Neural progenitor cell (in vitro differentiated cells): ENCODE measurements at regions not wholly inside any gene's neighbourhood (a gene's known extent, or its start where the extent isn't known, plus 50 kb on each side); places are given as distances from the start of the nearest gene placed in this dataset.
A peak's percentile ranks its signal among the peaks of the same experiment; 100 is the strongest.

ENCODE experiments used
- DNase-seq: peaks from one replicate; pipeline ENCODE4 v3.0.0-alpha.2; 2016; ENCODE audit warnings: low spot score
- H2AFZ ChIP-seq: fragments of 200-600 bp; sonication (generic); replicated peaks from 2 replicates; pipeline ENCODE4 v1.6.1; 2016; ENCODE audit warnings: antibody characterized with exemption
- H3F3A ChIP-seq: fragments of 200-600 bp; sonication (generic); 2 replicates; pipeline ENCODE4 v1.6.1; 2016; ENCODE audit warnings: antibody characterized with exemption, low read depth
- H3K27ac ChIP-seq: fragments of 200-600 bp; sonication (generic); 2 replicates; pipeline ENCODE4 v1.5.1; 2016; ENCODE audit warnings: mild to moderate bottlenecking
- H3K27me3 ChIP-seq: fragments of 200-600 bp; sonication (generic); 2 replicates; pipeline ENCODE4 v1.6.1; 2016; ENCODE audit warnings: mild to moderate bottlenecking, moderate library complexity
- H3K36me3 ChIP-seq: fragments of 200-600 bp; sonication (generic); 2 replicates; pipeline ENCODE4 v1.5.1; 2016
- H3K4me1 ChIP-seq: fragments of 200-600 bp; sonication (generic); 2 replicates; pipeline ENCODE4 v1.6.1; 2016; ENCODE audit warnings: mixed run types
- H3K4me2 ChIP-seq: fragments of 200-600 bp; sonication (generic); 2 replicates; pipeline ENCODE4 v1.6.1; 2016
- H3K4me3 ChIP-seq: fragments of 200-600 bp; sonication (generic); 2 replicates; pipeline ENCODE4 v1.5.1; 2016
- H3K79me2 ChIP-seq: fragments of 200-600 bp; sonication (generic); 2 replicates; pipeline ENCODE4 v1.6.1; 2016; ENCODE audit warnings: low read depth
- H3K9ac ChIP-seq: fragments of 200-600 bp; sonication (generic); 2 replicates; pipeline ENCODE4 v1.6.1; 2016
- H3K9me3 ChIP-seq: fragments of 200-600 bp; sonication (generic); 2 replicates; pipeline ENCODE4 v1.5.1; 2016; ENCODE audit warnings: low read depth
- H4K20me1 ChIP-seq: fragments of 200-600 bp; sonication (generic); 2 replicates; pipeline ENCODE4 v1.6.1; 2016; ENCODE audit warnings: low read depth
- H3K27ac Mint-ChIP-seq: 3 replicates; pipeline ENCODE4 v1.8.0; 2021; ENCODE audit warnings: mixed read lengths
- H3K27me3 Mint-ChIP-seq: 2 replicates; pipeline ENCODE4 v1.8.0; 2022; ENCODE audit warnings: low read depth, mild to moderate bottlenecking, inconsistent platforms, moderate library complexity, mixed read lengths; ENCODE audit not compliant: insufficient read depth
- H3K36me3 Mint-ChIP-seq: 3 replicates; pipeline ENCODE4 v1.8.0; 2021; ENCODE audit warnings: mixed read lengths
- H3K4me1 Mint-ChIP-seq: 3 replicates; pipeline ENCODE4 v1.8.0; 2021; ENCODE audit warnings: mixed read lengths
- H3K4me3 Mint-ChIP-seq: 3 replicates; pipeline ENCODE4 v1.8.0; 2021; ENCODE audit warnings: mild to moderate bottlenecking, moderate library complexity, mixed read lengths
- H3K9me3 Mint-ChIP-seq: 3 replicates; pipeline ENCODE4 v1.8.0; 2020; ENCODE audit warnings: mixed read lengths
- EZH2 ChIP-seq: fragments of 200-600 bp; sonication (generic); IDR thresholded peaks from 2 replicates; pipeline ENCODE4 v1.6.1; 2017; ENCODE audit warnings: antibody characterized with exemption, mild to moderate bottlenecking, moderate library complexity
- EZH2phosphoT487 ChIP-seq: fragments of 200-600 bp; sonication (generic); IDR thresholded peaks from 2 replicates; pipeline ENCODE4 v1.6.1; 2017; ENCODE audit warnings: antibody characterized with exemption
- TF ChIP-seq, protein P1 (sequence below): fragments of 200-600 bp; sonication (generic); IDR thresholded peaks from 2 replicates; pipeline ENCODE4 v1.5.1; 2017; ENCODE audit warnings: antibody characterized with exemption, mild to moderate bottlenecking

DNA sequence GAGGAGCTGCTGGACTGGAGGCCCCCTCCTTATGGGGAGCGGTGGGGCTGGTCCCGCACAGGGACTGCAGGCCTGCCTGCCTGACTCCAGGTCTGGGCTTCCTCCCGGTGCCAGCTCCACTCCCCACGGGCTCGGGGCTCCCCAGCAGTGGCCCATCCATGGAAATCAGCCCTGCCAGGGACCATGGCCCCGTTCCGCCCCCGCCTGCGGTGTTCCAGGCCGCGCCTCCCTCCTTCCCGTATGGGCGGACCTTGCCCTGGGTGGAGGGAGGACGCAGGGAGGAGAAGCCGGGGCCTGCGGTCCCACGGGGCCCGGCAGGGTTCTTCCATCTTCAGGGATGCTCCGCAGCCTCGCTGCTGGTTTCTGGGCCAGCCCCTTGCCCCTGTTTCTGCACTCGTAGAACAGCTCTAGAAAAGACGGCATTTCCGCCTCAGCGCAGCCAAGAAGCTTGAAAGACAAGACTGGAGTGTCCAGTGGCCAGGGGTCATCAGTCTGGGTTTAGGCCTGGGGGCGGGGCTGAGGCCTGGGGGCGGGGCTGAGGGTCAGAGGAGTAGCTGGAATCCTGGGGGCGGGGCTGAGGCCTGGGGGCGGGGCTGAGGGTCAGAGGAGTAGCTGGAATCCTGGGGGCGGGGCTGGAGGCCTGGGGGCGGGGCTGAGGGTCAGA lies 1330.6 kb downstream of the BRD1 start:
- TF ChIP-seq, protein P1, sequence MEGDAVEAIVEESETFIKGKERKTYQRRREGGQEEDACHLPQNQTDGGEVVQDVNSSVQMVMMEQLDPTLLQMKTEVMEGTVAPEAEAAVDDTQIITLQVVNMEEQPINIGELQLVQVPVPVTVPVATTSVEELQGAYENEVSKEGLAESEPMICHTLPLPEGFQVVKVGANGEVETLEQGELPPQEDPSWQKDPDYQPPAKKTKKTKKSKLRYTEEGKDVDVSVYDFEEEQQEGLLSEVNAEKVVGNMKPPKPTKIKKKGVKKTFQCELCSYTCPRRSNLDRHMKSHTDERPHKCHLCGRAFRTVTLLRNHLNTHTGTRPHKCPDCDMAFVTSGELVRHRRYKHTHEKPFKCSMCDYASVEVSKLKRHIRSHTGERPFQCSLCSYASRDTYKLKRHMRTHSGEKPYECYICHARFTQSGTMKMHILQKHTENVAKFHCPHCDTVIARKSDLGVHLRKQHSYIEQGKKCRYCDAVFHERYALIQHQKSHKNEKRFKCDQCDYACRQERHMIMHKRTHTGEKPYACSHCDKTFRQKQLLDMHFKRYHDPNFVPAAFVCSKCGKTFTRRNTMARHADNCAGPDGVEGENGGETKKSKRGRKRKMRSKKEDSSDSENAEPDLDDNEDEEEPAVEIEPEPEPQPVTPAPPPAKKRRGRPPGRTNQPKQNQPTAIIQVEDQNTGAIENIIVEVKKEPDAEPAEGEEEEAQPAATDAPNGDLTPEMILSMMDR, result no peak
- TF ChIP-seq EZH2phosphoT487 (no peak), EZH2 (no peak)
- peaks cover 35% of the 10 kb centered on the region for H3K4me1 Mint-ChIP-seq
- peaks cover under 1% of the 10 kb centered on the region for H3K27me3 ChIP-seq
- H3K9me3 Mint-ChIP-seq, result no peaks in the 10 kb centered on the region
- peaks cover 25% of the 10 kb centered on the region for H4K20me1 ChIP-seq
- no peak overlapping the region for H3K4me3 Mint-ChIP-seq
- no peaks in the 10 kb centered on the region for H3K9me3 ChIP-seq
- H3K27ac Mint-ChIP-seq, result no peak overlapping the region
- H3K36me3 Mint-ChIP-seq, result peaks cover 1% of the 10 kb centered on the region
- H3F3A ChIP-seq, result no peaks in the 10 kb centered on the region
- H3K4me1 ChIP-seq, result peaks cover 10% of the 10 kb centered on the region
- H3K9ac ChIP-seq, result no peak overlapping the region
- no peak overlapping the region for H2AFZ ChIP-seq
- DNase-seq, result peak; percentile 63
- peaks cover 4% of the 10 kb centered on the region for H3K27me3 Mint-ChIP-seq
- no peak overlapping the region for H3K27ac ChIP-seq
- H3K4me3 ChIP-seq, result no peak overlapping the region
- peaks cover 11% of the 10 kb centered on the region for H3K79me2 ChIP-seq
- no peaks in the 10 kb centered on the region for H3K36me3 ChIP-seq
- peak overlapping the region; percentile 45 for H3K4me2 ChIP-seq

DNA sequence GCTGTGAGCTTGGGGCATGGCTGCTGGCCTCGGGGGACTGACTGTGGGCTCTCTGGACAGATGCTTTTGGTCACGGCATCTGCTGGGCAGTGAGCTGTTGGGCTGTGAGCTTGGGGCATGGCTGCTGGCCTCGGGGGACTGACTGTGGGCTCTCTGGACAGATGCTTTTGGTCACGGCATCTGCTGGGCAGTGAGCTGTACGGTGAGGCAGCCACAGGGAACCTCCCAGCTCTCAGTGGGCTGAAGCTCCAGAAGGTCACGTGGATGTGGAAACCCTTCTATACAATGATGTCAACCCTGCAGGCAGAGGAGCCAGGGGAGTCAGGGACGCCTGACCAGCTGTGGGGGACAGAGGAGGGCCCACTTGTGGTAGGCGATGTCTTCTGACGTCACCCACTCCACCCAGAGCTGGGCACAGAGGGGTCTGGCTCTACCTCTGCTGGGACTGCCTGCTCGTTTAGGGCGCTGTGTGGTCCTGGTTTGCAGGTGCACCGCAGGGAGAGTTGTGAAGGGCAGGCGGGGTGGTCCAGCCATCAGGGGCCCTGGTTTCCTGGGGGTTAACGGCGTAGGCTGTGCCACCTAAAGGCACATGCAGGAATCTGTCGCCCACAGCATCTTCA lies 1331.3 kb downstream of the BRD1 start:
- TF ChIP-seq EZH2phosphoT487 (no peak), EZH2 (no peak)
- TF ChIP-seq, protein P1, result no peak
- Histone ChIP-seq H3K27me3 (peaks cover 8% of the 10 kb centered on the region), H3K4me1 (peaks cover 18% of the 10 kb centered on the region), H3K4me2 (peak overlapping the region; percentile 45), H3K36me3 (no peaks in the 10 kb centered on the region), H3K9ac (no peak overlapping the region), H2AFZ (no peak overlapping the region), H3K9me3 (no peaks in the 10 kb centered on the region), H3K79me2 (peaks cover 16% of the 10 kb centered on the region), H3K27ac (no peak overlapping the region), H3F3A (no peaks in the 10 kb centered on the region), H4K20me1 (peaks cover 29% of the 10 kb centered on the region), H3K4me3 (no peak overlapping the region)
- Mint-ChIP-seq H3K9me3 (no peaks in the 10 kb centered on the region), H3K27me3 (peaks cover 7% of the 10 kb centered on the region), H3K27ac (no peak overlapping the region), H3K4me1 (peaks cover 41% of the 10 kb centered on the region), H3K4me3 (no peak overlapping the region), H3K36me3 (peaks cover 1% of the 10 kb centered on the region)
- no peak for DNase-seq

DNA sequence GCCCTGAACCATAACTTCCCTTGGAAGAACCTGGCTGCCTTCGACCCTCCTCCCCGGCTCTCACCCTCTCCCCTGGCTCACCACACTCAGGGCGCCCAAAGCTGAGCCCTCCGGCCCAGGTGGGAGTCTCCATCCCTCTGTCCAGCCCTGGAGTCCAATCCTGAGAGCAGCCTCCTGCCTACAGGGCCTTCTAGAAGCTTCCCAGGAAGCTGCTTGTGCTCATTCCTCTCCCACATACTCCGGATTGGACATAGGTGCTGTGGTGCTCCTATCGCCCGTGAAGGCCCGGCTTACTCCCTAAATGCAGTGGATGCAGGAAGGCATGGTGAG lies 1332.0 kb downstream of the BRD1 start:
- H3F3A ChIP-seq, result no peaks in the 10 kb centered on the region
- H3K4me3 ChIP-seq, result no peak overlapping the region
- no peak overlapping the region for H3K9ac ChIP-seq
- H2AFZ ChIP-seq, result no peak overlapping the region
- TF ChIP-seq EZH2 (no peak), EZH2phosphoT487 (no peak)
- TF ChIP-seq, protein P1, result no peak
- H3K79me2 ChIP-seq, result peaks cover 16% of the 10 kb centered on the region
- Mint-ChIP-seq H3K27ac (no peak overlapping the region), H3K4me1 (peaks cover 43% of the 10 kb centered on the region), H3K27me3 (peaks cover 10% of the 10 kb centered on the region), H3K4me3 (no peak overlapping the region), H3K9me3 (no peaks in the 10 kb centered on the region), H3K36me3 (peaks cover 1% of the 10 kb centered on the region)
- no peaks in the 10 kb centered on the region for H3K9me3 ChIP-seq
- peaks cover 34% of the 10 kb centered on the region for H4K20me1 ChIP-seq
- no peaks in the 10 kb centered on the region for H3K36me3 ChIP-seq
- peaks cover 14% of the 10 kb centered on the region for H3K27me3 ChIP-seq
- no peak for DNase-seq
- no peak overlapping the region for H3K27ac ChIP-seq
- H3K4me2 ChIP-seq, result no peak overlapping the region
- H3K4me1 ChIP-seq, result peaks cover 22% of the 10 kb centered on the region
